PC-9 (cell line): ENCODE measurements at regions not wholly inside any gene's neighbourhood (a gene's known extent, or its start where the extent isn't known, plus 50 kb on each side); places are given as distances from the start of the nearest gene placed in this dataset.

Experiments
- BruUV-seq: library from RNA; stranded (reverse); fragments of 400-500 nt; replicated peaks from 2 replicates; lab custom pipeline; 2021; lab: Mats Ljungman, UMichigan
- CTCF ChIA-PET: fragments of 300-600 bp; sonication (Branson Sonifier 250); formaldehyde crosslinking; loops from one replicate; lab custom pipeline; 2022; ENCODE audit warnings: antibody characterized with exemption; lab: Charles Lee
- POLR2A ChIA-PET: fragments of 300-600 bp; sonication (Branson Sonifier 250); formaldehyde crosslinking; loops from one replicate; lab custom pipeline; 2022; ENCODE audit warnings: antibody characterized with exemption; ENCODE audit not compliant: unreplicated experiment; lab: Charles Lee
- DNase-seq, 2 experiments: peaks; one replicate each; pipeline versions ENCODE4 v3.0.0 to v3.0.0-alpha.2; 2015 to 2022; ENCODE audit warnings: mixed read lengths in 1 of 2
- H2AFZ ChIP-seq: fragments of 200-600 bp; sonication (generic); 2 replicates; pipeline ENCODE4 v1.8.1; 2017; ENCODE audit warnings: antibody characterized with exemption
- H3F3A ChIP-seq: fragments of 200-600 bp; sonication (generic); 2 replicates; pipeline ENCODE4 v1.8.1; 2017; ENCODE audit warnings: antibody characterized with exemption, mild to moderate bottlenecking, low read depth; ENCODE audit not compliant: insufficient read depth
- H3K27ac ChIP-seq: fragments of 200-600 bp; sonication (generic); 2 replicates; pipeline ENCODE4 v1.6.1; 2016; ENCODE audit warnings: mixed run types
- H3K27me3 ChIP-seq: fragments of 200-600 bp; sonication (generic); 2 replicates; pipeline ENCODE4 v1.6.1; 2016; ENCODE audit warnings: low read depth, mixed run types; ENCODE audit not compliant: insufficient read depth
- H3K36me3 ChIP-seq: fragments of 200-600 bp; sonication (generic); 2 replicates; pipeline ENCODE4 v1.6.1; 2016; ENCODE audit warnings: low read depth, mixed run types
- H3K4me1 ChIP-seq: fragments of 200-600 bp; sonication (generic); replicated peaks from 2 replicates; pipeline ENCODE4 v1.6.1; 2016; ENCODE audit warnings: mixed run types; ENCODE audit not compliant: insufficient read depth
- H3K4me2 ChIP-seq: fragments of 200-600 bp; sonication (generic); 2 replicates; pipeline ENCODE4 v1.6.1; 2017; ENCODE audit warnings: mixed run types
- H3K4me3 ChIP-seq: fragments of 200-600 bp; sonication (generic); 2 replicates; pipeline ENCODE4 v1.6.1; 2016; ENCODE audit warnings: mixed run types
- H3K79me2 ChIP-seq: fragments of 200-600 bp; sonication (generic); 2 replicates; pipeline ENCODE4 v1.6.1; 2017; ENCODE audit warnings: low read depth, mixed run types
- H3K9me2 ChIP-seq: fragments of 200-600 bp; sonication (generic); 2 replicates; pipeline ENCODE4 v1.8.1; 2017; ENCODE audit warnings: mild to moderate bottlenecking; ENCODE audit not compliant: insufficient read depth
- H3K9me3 ChIP-seq: fragments of 200-600 bp; sonication (generic); 2 replicates; pipeline ENCODE4 v1.8.1; 2016; ENCODE audit warnings: low read depth; ENCODE audit not compliant: insufficient read depth
- H4K20me1 ChIP-seq: fragments of 200-600 bp; sonication (generic); 2 replicates; pipeline ENCODE4 v1.8.1; 2017; ENCODE audit not compliant: insufficient read depth
- CTCF ChIP-seq: fragments of 200-600 bp; sonication (generic); conservative IDR thresholded peaks from 2 replicates; pipeline ENCODE4 v1.6.1; 2017; ENCODE audit warnings: mixed run types, antibody characterized with exemption, mild to moderate bottlenecking, moderate library complexity
- EZH2 ChIP-seq: fragments of 200-600 bp; sonication (generic); IDR thresholded peaks from 2 replicates; pipeline ENCODE4 v1.8.0; 2017; ENCODE audit warnings: antibody characterized with exemption, low read depth
- intact Hi-C: fragments of 100-400 bp; cut with micrococcal nuclease; formaldehyde crosslinking; loops from one replicate; pipeline ENCODE4 v1.10.0; 2022; ENCODE audit not compliant: unreplicated experiment

DNA sequence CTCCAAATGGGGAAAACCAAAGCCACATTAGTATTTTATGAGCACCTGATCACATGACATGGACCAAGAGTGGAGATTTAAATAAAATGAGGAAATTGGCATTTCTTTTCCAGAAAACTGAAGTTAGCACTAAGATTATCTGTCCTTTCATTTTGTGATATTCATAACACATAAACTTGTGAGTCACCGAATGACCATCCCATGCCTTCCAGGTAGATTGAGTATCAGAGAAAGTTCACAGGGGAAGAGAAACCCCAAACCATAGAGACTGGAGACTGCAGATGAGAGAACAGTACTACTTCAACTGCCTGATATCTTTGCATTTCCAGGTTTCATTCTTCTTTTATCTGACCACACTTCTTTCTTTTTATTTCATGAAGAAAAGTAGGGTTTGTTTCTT, 176.3 kb upstream of the LRP1B start:
- Histone ChIP-seq H3K9me2 (no peaks in the 10 kb centered on the region), H3F3A (no peaks in the 10 kb centered on the region), H4K20me1 (no peaks in the 10 kb centered on the region), H3K4me1 (no peaks in the 10 kb centered on the region), H3K79me2 (no peaks in the 10 kb centered on the region), H3K9me3 (no peaks in the 10 kb centered on the region; the same call in 1 of the 2 replicates), H3K36me3 (no peaks in the 10 kb centered on the region), H3K27ac (no peak overlapping the region), H3K4me3 (no peak overlapping the region), H3K27me3 (no peaks in the 10 kb centered on the region), H3K4me2 (no peak overlapping the region), H2AFZ (no peak overlapping the region)
- ChIA-PET CTCF (no interaction called here), POLR2A (no interaction called here)
- no peak for DNase-seq
- TF ChIP-seq CTCF, result no peak
- TF ChIP-seq EZH2, result no peak
- no TSS peak for BruUV-seq
- intact Hi-C loops, result loop anchor here (2.0 kb wide), 1 partner anchor 16 kb away; no protein-coding TSS in a partner anchor

- Histone ChIP-seq H3K27me3 (no peaks in the 10 kb centered on the region), H3K4me1 (no peaks in the 10 kb centered on the region), H3K4me2 (no peak overlapping the region), H3K9me2 (no peaks in the 10 kb centered on the region), H3F3A (no peaks in the 10 kb centered on the region), H3K9me3 (no peaks in the 10 kb centered on the region; the same call in 1 of the 2 replicates), H3K4me3 (no peak overlapping the region), H2AFZ (no peak overlapping the region), H3K36me3 (no peaks in the 10 kb centered on the region), H4K20me1 (no peaks in the 10 kb centered on the region), H3K79me2 (no peaks in the 10 kb centered on the region), H3K27ac (no peak overlapping the region)
- no TSS peak for BruUV-seq
- TF ChIP-seq CTCF, result no peak
- POLR2A ChIA-PET, result no interaction called here
- intact Hi-C loops, result loop anchor here (2.0 kb wide), 1 partner anchor 17 kb away; no protein-coding TSS in a partner anchor
- CTCF ChIA-PET, result no interaction called here
- no peak for DNase-seq
Observed at GRCh38 chr2:142306131-142306530, 175.3 kb upstream of the LRP1B start.

GRCh38 chr2:142300517-142300916, 169.7 kb upstream of the LRP1B start:
- Histone ChIP-seq H3F3A (no peaks in the 10 kb centered on the region), H3K4me1 (no peaks in the 10 kb centered on the region), H3K4me2 (no peak overlapping the region), H3K27ac (no peak overlapping the region), H3K36me3 (no peaks in the 10 kb centered on the region), H3K27me3 (no peaks in the 10 kb centered on the region), H4K20me1 (no peaks in the 10 kb centered on the region), H3K9me3 (0 out of 2 replicates have a peak, but pooled peaks cover 4% of the 10 kb centered on the region), H3K9me2 (no peaks in the 10 kb centered on the region), H2AFZ (no peak overlapping the region), H3K79me2 (no peaks in the 10 kb centered on the region), H3K4me3 (no peak overlapping the region)
- DNase-seq, result no peak
- TF ChIP-seq EZH2 (no peak), CTCF (no peak)
- ChIA-PET CTCF (no interaction called here), POLR2A (no interaction called here)
- intact Hi-C loops, result no loop called here
- BruUV-seq, result no TSS peak
